Activated CD8-positive, alpha-beta memory T cell treated with anti-CD3 and anti-CD28 coated beads, Interleukin-2, amount 10 ng/mL, durations not matched to agents 7 days and 5 days (primary cell): ENCODE measurements at regions not wholly inside any gene's neighbourhood (a gene's known extent, or its start where the extent isn't known, plus 50 kb on each side); places are given as distances from the start of the nearest gene placed in this dataset.

Experiments
- ATAC-seq: fragments of 150-1000 bp; cut with Tn5 transposase; one replicate; pipeline ENCODE4 v1.10.0; 2021; ENCODE audit warnings: moderate library complexity
- CTCF ChIA-PET: fragments of 350-600 bp; sonication (Branson Sonifier 250); formaldehyde crosslinking; loops from one replicate; lab custom pipeline; 2021; ENCODE audit warnings: antibody characterized with exemption; lab: Charles Lee
- DNase-seq: peaks from one replicate; pipeline ENCODE4 v3.0.0-alpha.2; 2020
- H3K27ac Mint-ChIP-seq: one replicate; pipeline ENCODE4 v1.8.0; 2021; ENCODE audit warnings: mild to moderate bottlenecking, mixed read lengths
- H3K27me3 Mint-ChIP-seq: one replicate; pipeline ENCODE4 v1.8.0; 2021; ENCODE audit warnings: mixed read lengths
- H3K36me3 Mint-ChIP-seq: one replicate; pipeline ENCODE4 v1.8.0; 2021; ENCODE audit warnings: mild to moderate bottlenecking, mixed read lengths
- H3K4me1 Mint-ChIP-seq: one replicate; pipeline ENCODE4 v1.8.0; 2021; ENCODE audit warnings: mixed read lengths
- H3K4me3 Mint-ChIP-seq: one replicate; pipeline ENCODE4 v1.8.0; 2021; ENCODE audit warnings: mild to moderate bottlenecking, moderate library complexity, mixed read lengths
- H3K9me3 Mint-ChIP-seq: one replicate; pipeline ENCODE4 v1.8.0; 2022; ENCODE audit warnings: low read depth, mixed read lengths

DNA sequence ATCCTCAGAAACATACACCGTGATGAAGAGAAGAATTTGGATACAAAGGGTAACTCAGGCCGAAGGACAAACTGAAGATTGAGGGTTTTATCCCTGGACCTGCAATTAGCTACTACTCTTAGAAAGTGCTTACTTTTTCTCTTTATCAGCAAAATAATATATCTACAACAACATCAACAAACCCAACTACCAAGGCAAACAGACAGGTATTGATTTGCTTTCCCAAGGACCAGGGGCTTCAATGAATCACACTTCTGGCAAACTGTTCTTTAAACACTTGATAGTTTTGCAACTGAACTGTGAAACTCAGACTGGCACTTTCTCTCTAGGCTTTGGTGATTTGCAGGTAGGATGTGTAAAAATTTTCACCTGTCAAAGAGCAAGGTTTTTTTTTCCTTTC lies 247.5 kb downstream of the SEC23A start:
- Mint-ChIP-seq H3K4me1 (no peaks in the 10 kb centered on the region), H3K36me3 (no peaks in the 10 kb centered on the region), H3K9me3 (no peaks in the 10 kb centered on the region), H3K27ac (no peak overlapping the region), H3K27me3 (no peaks in the 10 kb centered on the region), H3K4me3 (no peak overlapping the region)
- ATAC-seq (no peak), DNase-seq (no peak)
- CTCF ChIA-PET, result interaction anchor here (1.6 kb wide), 1 partner anchor 12 kb away, joined by 7 read pairs; no protein-coding TSS in a partner anchor

DNA sequence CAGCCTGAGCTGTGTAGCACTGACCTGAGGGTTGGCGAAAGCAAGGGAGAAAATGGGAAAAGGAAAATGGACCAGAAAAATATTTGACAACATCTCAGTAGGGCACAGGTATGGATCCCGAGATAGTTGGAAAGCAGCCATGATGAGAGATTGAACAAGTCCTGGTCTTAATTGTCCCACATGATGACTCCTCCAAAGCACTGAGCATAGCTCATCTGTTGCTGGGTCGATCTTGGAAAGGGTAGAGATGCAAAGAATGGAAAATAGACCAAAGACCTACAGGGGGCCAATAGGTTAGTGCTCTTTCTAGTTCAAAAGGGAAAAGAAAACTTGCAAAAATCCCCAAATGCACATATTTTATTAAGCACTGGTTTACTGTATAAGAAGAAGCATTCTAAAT lies 251.9 kb downstream of the SEC23A start:
- no peak overlapping the region for H3K4me3 Mint-ChIP-seq
- ATAC-seq (no peak), DNase-seq (no peak)
- H3K4me1 Mint-ChIP-seq, result no peaks in the 10 kb centered on the region
- H3K27me3 Mint-ChIP-seq, result no peaks in the 10 kb centered on the region
- no peaks in the 10 kb centered on the region for H3K9me3 Mint-ChIP-seq
- CTCF ChIA-PET, result no interaction called here
- no peaks in the 10 kb centered on the region for H3K36me3 Mint-ChIP-seq
- H3K27ac Mint-ChIP-seq, result no peak overlapping the region

DNA sequence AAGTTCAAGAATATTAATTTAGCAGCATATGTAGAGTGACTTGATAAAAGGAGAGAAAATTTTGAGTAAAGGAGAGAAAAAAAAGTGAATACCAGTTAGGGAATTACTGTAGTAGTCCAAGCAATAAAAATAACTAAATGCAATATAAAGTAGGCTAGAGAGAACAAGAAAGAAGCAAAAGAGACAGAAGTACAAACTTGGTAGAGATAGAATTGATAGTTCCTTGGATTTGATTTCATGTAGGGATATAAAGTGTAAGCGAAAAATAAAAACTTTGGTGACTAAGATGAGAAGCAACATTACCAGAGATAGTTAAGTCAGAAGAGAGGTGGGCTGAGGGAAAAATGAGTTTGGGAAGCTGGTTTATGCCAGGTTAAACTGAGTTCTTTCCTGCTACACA lies 252.4 kb downstream of the SEC23A start:
- H3K4me1 Mint-ChIP-seq, result no peaks in the 10 kb centered on the region
- CTCF ChIA-PET, result no interaction called here
- no peak for DNase-seq
- H3K36me3 Mint-ChIP-seq, result no peaks in the 10 kb centered on the region
- no peak overlapping the region for H3K4me3 Mint-ChIP-seq
- no peaks in the 10 kb centered on the region for H3K9me3 Mint-ChIP-seq
- H3K27me3 Mint-ChIP-seq, result no peaks in the 10 kb centered on the region
- ATAC-seq, result no peak
- no peak overlapping the region for H3K27ac Mint-ChIP-seq

DNA sequence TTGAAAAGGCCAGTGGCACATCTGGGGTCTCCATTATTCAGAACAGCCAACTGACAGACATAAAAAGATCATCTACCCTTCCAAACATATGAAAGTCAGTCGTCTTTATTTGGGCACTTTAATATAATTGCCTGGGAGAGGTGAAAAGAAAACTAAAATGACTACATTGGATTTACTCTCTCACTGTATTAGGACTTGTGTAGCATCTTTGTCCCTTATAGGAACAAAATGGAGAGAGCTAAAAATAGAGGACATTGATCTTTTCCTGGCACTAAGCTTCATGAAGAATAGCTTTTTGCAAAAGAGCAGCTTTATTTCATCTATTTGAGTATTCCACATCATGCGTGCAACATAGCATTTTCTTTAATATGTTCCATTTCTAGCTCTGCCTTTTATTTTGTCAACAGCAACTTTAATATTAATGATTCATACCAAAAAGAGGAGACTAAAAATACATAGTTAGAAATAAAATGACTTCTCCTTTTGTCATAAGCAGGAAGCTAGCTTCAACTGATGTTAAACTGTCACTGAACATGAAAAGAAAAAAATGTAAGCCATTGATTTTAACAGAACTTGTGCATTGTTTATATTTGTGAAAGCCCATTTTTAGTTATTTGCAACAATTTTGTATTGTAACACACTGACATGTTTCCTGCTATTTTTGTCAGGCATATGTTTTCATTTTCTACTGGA lies 254.6 kb downstream of the SEC23A start:
- CTCF ChIA-PET, result no interaction called here
- H3K36me3 Mint-ChIP-seq, result no peaks in the 10 kb centered on the region
- no peak for ATAC-seq

DNA sequence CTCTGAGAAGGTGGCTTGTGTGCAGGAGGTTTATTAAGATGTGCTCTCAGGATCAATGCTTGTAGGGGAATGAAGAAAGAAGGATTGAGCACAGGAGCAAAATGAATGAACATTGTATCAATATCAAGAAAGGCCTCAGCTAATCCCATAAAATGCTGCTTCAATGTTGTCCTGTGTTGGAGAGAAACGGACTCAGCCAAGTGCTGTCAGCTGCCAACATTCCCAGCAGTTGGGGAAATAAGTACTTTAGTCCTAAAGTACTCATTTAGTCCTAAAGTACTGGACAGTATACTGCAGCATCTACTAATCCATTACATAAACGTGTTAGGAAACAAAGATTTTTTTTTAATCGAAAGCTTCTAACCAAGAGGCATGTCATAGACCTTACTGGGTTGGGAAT lies 255.9 kb downstream of the SEC23A start:
- ATAC-seq, result no peak

More for the DNA sequence above, 254.6 kb downstream of the SEC23A start:
- DNase-seq, result no peak
- H3K4me3 Mint-ChIP-seq, result no peak overlapping the region
- H3K27ac Mint-ChIP-seq, result no peak overlapping the region
- H3K4me1 Mint-ChIP-seq, result no peaks in the 10 kb centered on the region
- H3K27me3 Mint-ChIP-seq, result no peaks in the 10 kb centered on the region
- no peaks in the 10 kb centered on the region for H3K9me3 Mint-ChIP-seq

DNA sequence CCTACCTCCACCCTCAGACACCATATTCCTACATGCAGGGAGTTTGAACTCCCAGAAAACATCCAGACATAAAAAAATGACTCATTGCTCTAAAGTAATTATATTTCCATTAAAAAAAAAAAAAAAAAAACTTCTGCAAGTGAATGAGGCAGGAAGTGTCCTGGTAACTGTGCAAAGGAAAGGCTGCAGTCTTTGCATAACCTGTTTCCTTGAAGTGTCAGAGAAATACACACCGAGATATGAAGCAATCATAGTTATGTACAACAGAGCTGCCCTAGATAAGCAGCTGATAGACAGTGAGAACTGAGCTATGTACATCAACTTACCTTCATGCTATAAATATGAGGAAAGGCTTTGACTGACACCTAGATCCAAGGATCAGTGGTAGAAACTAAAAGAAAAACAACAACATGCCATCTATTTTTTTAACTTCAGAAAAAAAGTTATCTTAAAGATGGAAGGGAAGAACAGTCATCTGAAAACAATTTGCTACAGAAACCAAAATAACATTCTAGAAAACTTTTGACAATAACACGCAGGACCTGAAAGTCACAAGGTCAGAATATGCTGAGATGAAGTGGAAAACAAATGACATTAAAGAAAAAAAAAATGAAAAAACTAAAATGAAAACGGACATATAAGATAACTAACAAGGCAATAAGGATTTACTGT lies 263.2 kb downstream of the SEC23A start:
- no peak for DNase-seq
- no peaks in the 10 kb centered on the region for H3K27me3 Mint-ChIP-seq
- no peak overlapping the region for H3K4me3 Mint-ChIP-seq
- H3K36me3 Mint-ChIP-seq, result no peaks in the 10 kb centered on the region
- H3K27ac Mint-ChIP-seq, result no peak overlapping the region
- ATAC-seq, result no peak
- H3K9me3 Mint-ChIP-seq, result no peaks in the 10 kb centered on the region
- no peaks in the 10 kb centered on the region for H3K4me1 Mint-ChIP-seq
- CTCF ChIA-PET, result no interaction called here

More for the DNA sequence above, 255.9 kb downstream of the SEC23A start:
- CTCF ChIA-PET, result no interaction called here
- Mint-ChIP-seq H3K4me3 (no peak overlapping the region), H3K36me3 (no peaks in the 10 kb centered on the region), H3K4me1 (no peaks in the 10 kb centered on the region), H3K27me3 (no peaks in the 10 kb centered on the region), H3K9me3 (no peaks in the 10 kb centered on the region), H3K27ac (no peak overlapping the region)
- DNase-seq, result no peak

DNA sequence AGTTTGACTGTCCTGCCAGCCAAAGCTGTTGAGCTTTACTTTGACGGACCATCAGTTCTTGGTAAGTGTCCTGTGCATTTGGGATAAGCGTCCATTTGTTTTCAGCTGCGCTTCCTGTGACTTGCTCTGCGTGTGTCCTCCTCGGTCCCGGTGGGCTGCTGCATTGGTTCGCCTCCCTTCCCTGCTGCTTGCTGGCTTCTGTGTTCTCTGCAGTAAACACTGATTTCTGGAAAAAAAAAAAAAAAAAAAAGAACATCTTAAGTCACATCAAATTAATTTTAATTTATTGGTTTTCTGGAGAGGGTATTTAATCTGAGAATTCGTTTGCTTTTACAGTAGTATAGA lies 264.1 kb downstream of the SEC23A start:
- Mint-ChIP-seq H3K27me3 (no peaks in the 10 kb centered on the region), H3K4me1 (no peaks in the 10 kb centered on the region), H3K4me3 (no peak overlapping the region), H3K27ac (no peak overlapping the region), H3K9me3 (no peaks in the 10 kb centered on the region), H3K36me3 (no peaks in the 10 kb centered on the region)
- no peak for ATAC-seq
- CTCF ChIA-PET, result no interaction called here
- no peak for DNase-seq

DNA sequence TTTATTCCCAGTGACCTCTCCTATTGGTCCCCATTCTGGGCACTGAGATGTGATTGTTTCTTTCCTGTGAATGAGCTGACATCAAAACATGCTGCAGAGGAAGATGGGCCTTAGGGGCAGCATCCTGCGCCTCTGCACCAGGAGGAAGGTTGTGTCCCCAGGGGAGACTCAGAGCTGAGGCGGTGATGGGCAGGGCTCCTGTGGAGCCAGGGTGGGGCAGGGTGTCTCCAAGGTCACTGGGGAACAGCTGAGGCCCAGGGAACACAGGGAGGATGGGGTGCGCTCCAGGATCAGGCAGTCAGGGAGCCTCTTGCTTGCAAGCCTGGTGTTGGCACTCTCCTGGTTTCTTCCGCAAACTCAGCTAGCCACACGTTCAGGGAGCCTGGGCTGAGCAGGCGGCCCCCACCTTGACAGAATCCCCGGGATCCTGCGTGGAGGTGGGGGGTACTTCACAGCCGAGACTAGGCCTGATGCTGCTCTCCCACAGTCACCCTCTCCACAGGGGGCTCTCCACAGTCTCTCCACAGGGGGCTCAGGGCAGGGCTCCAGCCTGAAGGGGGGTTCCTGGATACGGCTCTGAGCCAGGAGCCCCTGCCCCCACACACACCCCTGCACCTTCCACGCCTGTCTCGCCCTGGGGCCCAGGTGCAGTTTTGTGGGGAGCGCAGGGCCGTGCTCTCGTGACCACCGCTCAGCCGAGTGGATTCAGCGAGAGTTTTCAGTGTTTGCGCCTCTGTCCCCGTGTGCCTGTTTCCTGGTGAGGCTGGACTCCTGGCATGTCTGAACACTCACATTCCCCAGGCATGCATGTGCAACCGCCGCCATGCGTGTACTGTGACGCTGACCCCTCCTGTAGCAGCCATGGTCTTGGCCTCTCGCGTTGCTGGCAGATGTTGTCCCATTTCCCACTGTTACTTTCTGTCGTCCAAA lies 264.7 kb downstream of the SEC23A start:
- Mint-ChIP-seq H3K9me3 (no peaks in the 10 kb centered on the region), H3K4me3 (no peak overlapping the region), H3K36me3 (no peaks in the 10 kb centered on the region), H3K4me1 (no peaks in the 10 kb centered on the region), H3K27ac (no peak overlapping the region), H3K27me3 (no peaks in the 10 kb centered on the region)
- DNase-seq, result no peak
- CTCF ChIA-PET, result no interaction called here
- ATAC-seq, result no peak

DNA sequence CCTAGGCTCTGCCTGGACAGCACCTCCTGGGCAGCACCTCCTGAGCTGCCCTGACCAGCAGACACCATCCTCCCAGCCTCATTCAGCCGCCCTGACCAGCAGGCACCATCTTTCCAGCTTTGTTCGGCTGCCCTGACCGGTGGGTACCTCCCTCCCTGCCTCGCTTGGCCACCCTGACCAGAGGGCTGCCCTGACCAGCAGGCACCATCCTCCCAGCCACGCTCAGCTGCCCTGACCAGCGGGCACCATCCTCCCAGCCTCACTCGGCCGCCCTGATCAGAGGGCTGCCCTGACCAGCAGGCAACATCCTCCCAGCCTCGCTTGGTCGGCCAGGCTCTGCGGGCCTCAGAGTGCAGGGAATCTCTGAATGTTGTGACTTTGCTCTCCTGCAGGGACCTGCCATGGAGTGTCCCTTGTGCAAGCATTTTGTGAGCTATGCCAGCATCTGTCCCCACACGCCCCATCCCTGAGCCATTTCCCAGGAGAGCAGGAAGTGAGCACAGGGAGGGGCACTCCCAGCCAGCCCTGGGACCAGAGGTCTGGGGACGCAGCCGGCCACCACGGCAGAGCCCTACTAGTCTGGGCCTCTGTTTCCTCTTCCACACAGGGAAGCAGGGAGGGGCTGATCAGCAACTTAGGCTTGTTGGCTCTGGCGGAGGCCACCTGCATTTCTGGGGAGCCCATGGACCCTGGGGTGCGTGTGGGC lies 265.5 kb downstream of the SEC23A start:
- H3K4me3 Mint-ChIP-seq, result no peak overlapping the region
- no peaks in the 10 kb centered on the region for H3K4me1 Mint-ChIP-seq
- H3K27me3 Mint-ChIP-seq, result no peaks in the 10 kb centered on the region
- CTCF ChIA-PET, result no interaction called here
- H3K9me3 Mint-ChIP-seq, result no peaks in the 10 kb centered on the region
- DNase-seq (no peak), ATAC-seq (no peak)
- H3K27ac Mint-ChIP-seq, result no peak overlapping the region
- no peaks in the 10 kb centered on the region for H3K36me3 Mint-ChIP-seq

DNA sequence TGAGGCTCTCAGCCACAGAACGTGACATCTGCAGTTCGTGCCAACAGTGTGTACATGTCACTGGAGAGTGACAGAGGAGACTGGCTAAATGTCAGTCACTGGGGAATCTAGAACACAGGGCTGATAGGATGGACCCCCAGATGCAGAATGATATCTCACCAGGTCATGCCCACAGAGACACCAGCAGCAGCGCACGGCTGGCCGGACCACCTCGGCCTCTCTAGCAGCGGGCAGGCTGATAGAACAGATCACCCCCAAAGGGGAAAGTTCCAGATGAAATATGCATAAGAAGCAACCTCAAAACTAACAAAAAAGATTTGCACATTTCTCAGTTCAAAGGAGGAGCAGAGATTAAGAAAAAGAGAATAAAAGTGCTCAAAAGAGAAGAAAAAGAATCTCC lies 266.5 kb downstream of the SEC23A start:
- no peaks in the 10 kb centered on the region for H3K36me3 Mint-ChIP-seq
- no peak overlapping the region for H3K4me3 Mint-ChIP-seq
- no peak overlapping the region for H3K27ac Mint-ChIP-seq
- H3K4me1 Mint-ChIP-seq, result no peaks in the 10 kb centered on the region
- CTCF ChIA-PET, result no interaction called here
- H3K9me3 Mint-ChIP-seq, result no peaks in the 10 kb centered on the region
- H3K27me3 Mint-ChIP-seq, result no peaks in the 10 kb centered on the region
- ATAC-seq, result no peak
- DNase-seq, result no peak

DNA sequence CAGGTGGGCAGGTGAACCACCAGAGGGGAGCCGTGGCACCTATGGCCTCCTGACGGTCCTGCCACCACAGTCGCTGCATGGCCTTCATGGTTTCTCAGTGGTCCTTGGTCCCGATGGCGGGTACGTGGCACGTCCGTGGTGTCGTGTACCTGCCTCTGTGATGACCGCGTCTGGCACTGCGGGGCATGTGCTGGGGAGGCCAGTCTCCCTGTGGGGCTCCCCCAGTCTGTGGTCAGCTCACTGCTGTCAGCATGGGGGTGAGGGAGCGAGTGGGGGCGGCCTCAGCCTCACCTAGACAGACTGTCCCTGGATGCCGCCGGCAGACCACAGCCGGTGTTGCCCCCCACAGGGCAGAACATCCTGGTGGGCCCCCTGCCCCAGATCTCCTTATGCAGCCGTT lies 267.2 kb downstream of the SEC23A start:
- Mint-ChIP-seq H3K27me3 (no peaks in the 10 kb centered on the region), H3K4me3 (no peak overlapping the region), H3K9me3 (no peaks in the 10 kb centered on the region), H3K36me3 (no peaks in the 10 kb centered on the region), H3K27ac (no peak overlapping the region), H3K4me1 (no peaks in the 10 kb centered on the region)
- ATAC-seq (no peak), DNase-seq (no peak)
- CTCF ChIA-PET, result no interaction called here

DNA sequence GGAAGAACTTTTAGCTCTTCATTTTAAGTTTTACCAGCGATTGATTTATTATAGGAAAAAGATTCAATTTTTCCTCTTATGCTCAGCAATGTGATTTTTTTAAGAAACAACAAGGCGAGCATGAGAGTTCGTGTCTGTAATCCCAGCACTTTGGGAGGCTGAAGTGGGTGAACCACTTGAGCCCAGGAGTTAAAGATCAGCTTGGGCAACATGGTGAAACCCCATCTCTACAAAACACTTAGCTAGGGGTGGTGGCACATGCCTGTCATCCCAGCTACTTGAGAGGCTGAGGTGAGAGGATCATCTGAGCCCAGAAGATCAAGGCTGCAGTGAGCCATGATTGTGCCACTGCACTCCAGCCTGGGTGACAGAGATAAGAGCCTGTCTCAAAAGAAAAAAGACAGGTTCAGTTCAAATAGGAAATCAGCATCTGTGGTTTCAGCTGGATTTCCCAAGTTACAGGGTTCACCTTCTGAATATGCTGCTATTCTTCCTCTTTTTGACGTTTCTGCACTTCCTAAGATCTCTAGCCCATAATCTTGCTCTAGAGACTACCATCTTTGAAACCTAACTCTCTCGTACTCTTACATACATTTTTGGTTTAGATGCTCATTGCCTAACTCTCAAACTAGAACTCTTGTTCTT lies 274.7 kb downstream of the SEC23A start:
- peaks cover 2% of the 10 kb centered on the region for H3K27me3 Mint-ChIP-seq
- no peak overlapping the region for H3K27ac Mint-ChIP-seq
- no peaks in the 10 kb centered on the region for H3K9me3 Mint-ChIP-seq
- CTCF ChIA-PET, result interaction anchor here (1.5 kb wide), 1 partner anchor 954 kb away, joined by 3 read pairs; no protein-coding TSS in a partner anchor
- DNase-seq (no peak), ATAC-seq (no peak)
- H3K4me1 Mint-ChIP-seq, result no peaks in the 10 kb centered on the region
- no peak overlapping the region for H3K4me3 Mint-ChIP-seq
- no peaks in the 10 kb centered on the region for H3K36me3 Mint-ChIP-seq

DNA sequence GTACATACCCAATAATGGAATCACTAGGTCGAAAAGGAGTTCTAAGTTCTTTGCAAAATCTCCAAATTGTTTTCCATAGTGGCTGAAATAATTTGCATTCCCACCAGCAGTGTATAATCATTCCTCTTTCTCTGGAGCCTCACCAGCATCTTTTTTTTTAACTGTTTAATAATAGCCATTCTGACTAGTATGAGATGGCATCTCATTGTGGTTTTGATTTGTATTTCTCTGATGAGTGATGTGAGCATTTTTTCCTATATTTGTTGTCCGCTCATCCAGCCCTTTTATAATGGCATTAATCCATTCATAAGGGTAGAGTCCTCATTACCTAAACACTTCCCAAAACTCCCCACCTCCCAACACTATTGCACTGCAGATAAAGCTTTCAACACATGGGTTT lies 278.3 kb downstream of the SEC23A start:
- no peak overlapping the region for H3K4me3 Mint-ChIP-seq
- CTCF ChIA-PET, result no interaction called here
- peaks cover 2% of the 10 kb centered on the region for H3K27me3 Mint-ChIP-seq
- H3K9me3 Mint-ChIP-seq, result no peaks in the 10 kb centered on the region
- ATAC-seq (no peak), DNase-seq (no peak)
- no peaks in the 10 kb centered on the region for H3K36me3 Mint-ChIP-seq
- H3K4me1 Mint-ChIP-seq, result no peaks in the 10 kb centered on the region
- H3K27ac Mint-ChIP-seq, result no peak overlapping the region
